ENCODE measurements at regions not wholly inside any gene's neighbourhood (a gene's known extent, or its start where the extent isn't known, plus 50 kb on each side); places are given as distances from the start of the nearest gene placed in this dataset.

DNA sequence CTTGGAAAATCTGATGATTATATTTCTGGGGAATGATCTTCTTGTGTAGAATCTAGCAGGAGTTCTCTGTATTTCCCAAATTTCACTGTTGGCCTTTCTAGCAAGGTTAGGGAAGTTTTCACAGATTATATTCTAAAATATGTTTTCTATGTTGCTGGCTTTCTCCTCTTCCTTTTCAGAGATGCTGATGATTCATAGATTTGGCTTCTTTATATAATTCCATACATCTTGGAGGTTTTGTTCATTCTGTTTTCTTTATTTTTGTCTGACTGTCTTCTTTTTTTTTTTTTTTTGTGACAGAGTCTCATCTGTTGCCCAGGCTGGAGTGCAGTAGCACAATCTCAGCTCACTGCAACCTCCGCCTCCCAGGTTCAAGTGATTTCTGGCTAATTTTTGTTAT, 957.9 kb upstream of the SLIT2 start:
- no peak for FAIRE-seq
- no peak for TF ChIP-seq CTCF (IDR thresholded peaks at IDR 0.05; ENCODE audit: borderline replicate concordance, extremely low read depth, insufficient read depth)

DNA sequence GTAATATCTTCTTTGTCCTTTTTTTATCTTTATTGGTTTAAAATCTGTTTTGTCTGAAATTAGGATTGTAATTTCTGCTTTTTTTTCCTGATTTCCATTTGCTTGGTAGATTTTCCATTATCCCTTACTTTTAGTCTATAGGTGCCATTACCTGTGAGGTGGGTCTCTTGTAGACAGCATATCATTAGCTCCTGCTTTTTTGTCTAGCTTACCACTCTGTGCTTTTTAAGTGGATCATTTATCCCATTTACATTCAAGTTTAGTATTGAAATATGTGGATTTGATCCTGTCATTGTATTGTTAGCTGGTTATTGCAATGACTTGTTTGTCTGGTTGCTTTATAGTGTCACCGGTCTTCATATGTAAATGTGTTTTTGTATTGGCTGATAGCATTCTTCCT, 958.6 kb upstream of the SLIT2 start:
- intact Hi-C loops (cut with DNase I) = no loop called here
- TF ChIP-seq CTCF (IDR thresholded peaks at IDR 0.05; ENCODE audit: borderline replicate concordance, extremely low read depth, insufficient read depth) = no peak
- Histone ChIP-seq H3K9me3 (ENCODE audit: control insufficient read depth in 2 of 3, insufficient read depth in 1 of 3, low read length in 3 of 3) (peaks cover 0 to 8% (median 3%) of the 10 kb centered on the region in 3 donors), H3K36me3 (ENCODE audit: control insufficient read depth in 2 of 3, insufficient read depth in 3 of 3, low read length in 3 of 3) (no peaks in the 10 kb centered on the region), H3K9ac (ENCODE audit: low read length in 3 of 3) (no peak overlapping the region), H3K27ac (ENCODE audit: low read depth in 2 of 2, low read length in 2 of 2) (no peak overlapping the region), H3K4me1 (ENCODE audit: control insufficient read depth in 2 of 3, insufficient read depth in 2 of 3, low read depth in 1 of 3, low read length in 3 of 3) (no peaks in the 10 kb centered on the region), H3K4me3 (ENCODE audit: low read length in 3 of 3) (no peak overlapping the region), H3K27me3 (ENCODE audit: control insufficient read depth, insufficient read depth, low read length) (no peaks in the 10 kb centered on the region)
- DNase-seq (no peak), FAIRE-seq (no peak)

More for the DNA sequence above, 957.9 kb upstream of the SLIT2 start:
- Histone ChIP-seq H3K36me3 (ENCODE audit: control insufficient read depth in 2 of 3, insufficient read depth in 3 of 3, low read length in 3 of 3) (no peaks in the 10 kb centered on the region), H3K9ac (ENCODE audit: low read length in 3 of 3) (no peak overlapping the region), H3K4me3 (ENCODE audit: low read length in 3 of 3) (no peak overlapping the region), H3K27me3 (ENCODE audit: control insufficient read depth, insufficient read depth, low read length) (no peaks in the 10 kb centered on the region), H3K27ac (ENCODE audit: low read depth in 2 of 2, low read length in 2 of 2) (no peak overlapping the region), H3K9me3 (ENCODE audit: control insufficient read depth in 2 of 3, insufficient read depth in 1 of 3, low read length in 3 of 3) (peaks cover 0 to 8% (median 3%) of the 10 kb centered on the region in 3 donors), H3K4me1 (ENCODE audit: control insufficient read depth in 2 of 3, insufficient read depth in 2 of 3, low read depth in 1 of 3, low read length in 3 of 3) (no peaks in the 10 kb centered on the region)
- DNase-seq = no peak
- intact Hi-C loops (cut with DNase I) = no loop called here

GRCh38 chr4:19286924-19287323, 964.8 kb upstream of the SLIT2 start:
- Histone ChIP-seq H3K27me3 (ENCODE audit: control insufficient read depth, insufficient read depth, low read length) (no peaks in the 10 kb centered on the region), H3K9me3 (ENCODE audit: control insufficient read depth in 2 of 3, insufficient read depth in 1 of 3, low read length in 3 of 3) (no peaks in the 10 kb centered on the region), H3K4me1 (ENCODE audit: control insufficient read depth in 2 of 3, insufficient read depth in 2 of 3, low read depth in 1 of 3, low read length in 3 of 3) (no peaks in the 10 kb centered on the region), H3K27ac (ENCODE audit: low read depth in 2 of 2, low read length in 2 of 2) (no peak overlapping the region), H3K36me3 (ENCODE audit: control insufficient read depth in 2 of 3, insufficient read depth in 3 of 3, low read length in 3 of 3) (no peaks in the 10 kb centered on the region), H3K9ac (ENCODE audit: low read length in 3 of 3) (no peak overlapping the region), H3K4me3 (ENCODE audit: low read length in 3 of 3) (no peak overlapping the region)
- FAIRE-seq (no peak), DNase-seq (no peak)
- intact Hi-C loops (cut with DNase I) = no loop called here
- TF ChIP-seq CTCF (IDR thresholded peaks at IDR 0.05; ENCODE audit: borderline replicate concordance, extremely low read depth, insufficient read depth) = no peak

DNA sequence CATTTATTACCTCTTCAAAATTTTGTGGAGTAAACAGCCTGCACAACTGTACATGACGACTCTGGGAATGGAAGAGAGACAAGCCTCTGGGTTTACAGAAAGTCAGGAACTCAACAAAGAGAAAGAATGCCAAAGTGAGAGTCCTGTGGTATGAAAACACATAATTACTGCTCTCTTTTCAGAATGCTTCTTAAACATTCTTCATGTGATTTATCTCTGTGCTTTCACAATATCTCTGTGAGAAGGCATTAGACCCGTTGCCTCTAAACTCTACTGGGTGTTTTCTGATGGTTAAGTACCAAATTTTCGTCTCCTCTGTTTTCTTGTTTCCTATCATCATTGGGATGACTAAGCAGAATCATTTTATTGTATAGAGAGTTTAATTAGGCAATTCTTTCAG, 966.6 kb upstream of the SLIT2 start:
- intact Hi-C loops (cut with DNase I) = no loop called here
- no peak overlapping the region for H3K27ac ChIP-seq (ENCODE audit: low read depth in 2 of 2, low read length in 2 of 2)
- FAIRE-seq = no peak
- TF ChIP-seq CTCF (IDR thresholded peaks at IDR 0.05; ENCODE audit: borderline replicate concordance, extremely low read depth, insufficient read depth) = no peak
- H3K4me1 ChIP-seq (ENCODE audit: control insufficient read depth in 2 of 3, insufficient read depth in 2 of 3, low read depth in 1 of 3, low read length in 3 of 3) = no peaks in the 10 kb centered on the region
- peaks cover 0 to 3% (median 0%) of the 10 kb centered on the region in 3 donors for H3K9me3 ChIP-seq (ENCODE audit: control insufficient read depth in 2 of 3, insufficient read depth in 1 of 3, low read length in 3 of 3)
- DNase-seq = no peak
- no peaks in the 10 kb centered on the region for H3K27me3 ChIP-seq (ENCODE audit: control insufficient read depth, insufficient read depth, low read length)
- H3K4me3 ChIP-seq (ENCODE audit: low read length in 3 of 3) = no peak overlapping the region
- H3K9ac ChIP-seq (ENCODE audit: low read length in 3 of 3) = no peak overlapping the region
- no peaks in the 10 kb centered on the region for H3K36me3 ChIP-seq (ENCODE audit: control insufficient read depth in 2 of 3, insufficient read depth in 3 of 3, low read length in 3 of 3)

All from kidney (tissue), 13 donors.